ENCODE measurements at regions not wholly inside any gene's neighbourhood (a gene's known extent, or its start where the extent isn't known, plus 50 kb on each side); places are given as distances from the start of the nearest gene placed in this dataset.

DNA sequence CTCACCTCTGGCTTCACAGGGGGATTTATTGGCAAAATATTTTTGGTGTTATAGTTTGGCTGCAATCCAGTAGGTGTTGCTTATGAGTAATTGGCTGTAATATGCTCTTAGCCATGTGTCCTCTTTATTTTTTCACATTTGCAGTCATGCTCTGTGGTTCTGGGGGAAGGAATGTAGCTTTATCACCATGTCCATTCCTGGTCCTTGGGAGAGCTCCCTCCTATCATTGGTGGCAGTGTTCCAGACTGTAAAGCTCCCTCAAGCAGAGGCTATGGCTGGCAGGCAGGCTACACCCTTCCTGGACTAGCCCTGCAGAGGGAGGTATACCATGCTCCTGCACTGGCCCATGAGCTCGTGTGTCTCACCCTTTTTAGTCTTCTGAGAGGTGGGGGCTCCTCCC is 120.0 kb upstream of the FSIP2 start:
- 53 to 60% methylated on average over 1 of the region's 1 CpG for WGBS, 2 donors
- Histone ChIP-seq H3K36me3 (ENCODE audit: low read depth, missing control alignments) (no peaks in the 10 kb centered on the region), H3K4me1 (no peaks in the 10 kb centered on the region), H3K4me3 (no peak overlapping the region), H3K27me3 (no peaks in the 10 kb centered on the region), H3K27ac (no peak overlapping the region), H3K9me3 (no peaks in the 10 kb centered on the region)
- TF ChIP-seq, protein P1, sequence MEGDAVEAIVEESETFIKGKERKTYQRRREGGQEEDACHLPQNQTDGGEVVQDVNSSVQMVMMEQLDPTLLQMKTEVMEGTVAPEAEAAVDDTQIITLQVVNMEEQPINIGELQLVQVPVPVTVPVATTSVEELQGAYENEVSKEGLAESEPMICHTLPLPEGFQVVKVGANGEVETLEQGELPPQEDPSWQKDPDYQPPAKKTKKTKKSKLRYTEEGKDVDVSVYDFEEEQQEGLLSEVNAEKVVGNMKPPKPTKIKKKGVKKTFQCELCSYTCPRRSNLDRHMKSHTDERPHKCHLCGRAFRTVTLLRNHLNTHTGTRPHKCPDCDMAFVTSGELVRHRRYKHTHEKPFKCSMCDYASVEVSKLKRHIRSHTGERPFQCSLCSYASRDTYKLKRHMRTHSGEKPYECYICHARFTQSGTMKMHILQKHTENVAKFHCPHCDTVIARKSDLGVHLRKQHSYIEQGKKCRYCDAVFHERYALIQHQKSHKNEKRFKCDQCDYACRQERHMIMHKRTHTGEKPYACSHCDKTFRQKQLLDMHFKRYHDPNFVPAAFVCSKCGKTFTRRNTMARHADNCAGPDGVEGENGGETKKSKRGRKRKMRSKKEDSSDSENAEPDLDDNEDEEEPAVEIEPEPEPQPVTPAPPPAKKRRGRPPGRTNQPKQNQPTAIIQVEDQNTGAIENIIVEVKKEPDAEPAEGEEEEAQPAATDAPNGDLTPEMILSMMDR (IDR thresholded peaks at IDR 0.05) = no peak
- TF ChIP-seq POLR2A (IDR thresholded peaks at IDR 0.05) = no peak
- intact Hi-C loops (cut with DNase I; ENCODE audit: low total_unique reads) = no loop called here
- no peak for DNase-seq

DNA sequence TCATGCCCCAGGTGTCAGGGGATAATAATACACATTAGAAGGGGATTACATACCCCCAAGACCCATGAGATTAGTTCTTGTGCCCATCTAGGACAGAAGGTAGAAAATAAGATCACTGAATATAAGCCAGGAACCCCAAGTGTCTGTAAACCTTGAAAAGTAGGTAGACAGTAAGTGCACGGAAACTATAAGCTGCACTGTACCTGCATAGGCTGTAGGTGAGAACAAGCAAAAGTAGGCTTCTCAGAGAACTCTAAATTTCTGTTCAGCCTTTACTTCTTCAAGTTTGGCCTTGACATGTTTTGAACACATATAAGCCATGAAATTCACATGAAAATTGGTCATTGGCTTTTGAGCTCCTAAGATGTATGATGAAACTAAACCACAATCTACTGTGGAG is 113.0 kb upstream of the FSIP2 start:
- DNase-seq = no peak
- no peak for TF ChIP-seq POLR2A (IDR thresholded peaks at IDR 0.05)
- TF ChIP-seq, protein P1 (IDR thresholded peaks at IDR 0.05) = no peak
- H3K4me3 ChIP-seq = no peak overlapping the region
- no peak overlapping the region for H3K27ac ChIP-seq
- 80 to 91% methylated on average over 1 of the region's 1 CpG for WGBS, 2 donors
- no peaks in the 10 kb centered on the region for H3K36me3 ChIP-seq (ENCODE audit: low read depth, missing control alignments)
- no peaks in the 10 kb centered on the region for H3K9me3 ChIP-seq
- no peaks in the 10 kb centered on the region for H3K4me1 ChIP-seq
- no peaks in the 10 kb centered on the region for H3K27me3 ChIP-seq
- intact Hi-C loops (cut with DNase I; ENCODE audit: low total_unique reads) = no loop called here

DNA sequence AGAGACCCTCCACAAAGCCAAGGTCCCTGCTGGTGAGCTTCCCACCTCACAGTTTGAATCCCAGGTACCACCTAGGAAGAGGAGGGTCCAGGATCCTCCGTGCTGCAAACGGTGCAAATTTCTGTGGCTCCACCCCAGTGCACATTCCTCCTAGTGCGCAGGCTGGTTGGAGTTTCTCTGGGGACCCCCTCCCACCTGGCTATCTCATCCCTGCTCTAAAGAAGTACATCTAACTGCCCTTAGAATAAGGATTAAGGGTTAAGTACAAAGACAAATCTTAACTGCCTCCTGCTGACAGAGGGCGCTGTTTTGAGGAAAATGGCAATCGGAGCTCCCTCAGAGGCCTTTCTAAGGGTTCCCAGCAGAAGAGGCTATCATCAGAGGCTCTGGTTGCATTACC is 109.6 kb upstream of the FSIP2 start:
- Histone ChIP-seq H3K36me3 (ENCODE audit: low read depth, missing control alignments) (no peaks in the 10 kb centered on the region), H3K27ac (no peak overlapping the region), H3K4me1 (no peaks in the 10 kb centered on the region), H3K9me3 (no peaks in the 10 kb centered on the region), H3K4me3 (no peak overlapping the region), H3K27me3 (no peaks in the 10 kb centered on the region)
- peak; percentile 68 for DNase-seq
- 20 to 32% methylated on average over 5 of the region's 5 CpGs for WGBS, 2 donors
- intact Hi-C loops (cut with DNase I; ENCODE audit: low total_unique reads) = no loop called here
- TF ChIP-seq, protein P1 (IDR thresholded peaks at IDR 0.05) = peak in 2 of 3 experiments; percentile 10 to 40
- TF ChIP-seq POLR2A (IDR thresholded peaks at IDR 0.05) = no peak

DNA sequence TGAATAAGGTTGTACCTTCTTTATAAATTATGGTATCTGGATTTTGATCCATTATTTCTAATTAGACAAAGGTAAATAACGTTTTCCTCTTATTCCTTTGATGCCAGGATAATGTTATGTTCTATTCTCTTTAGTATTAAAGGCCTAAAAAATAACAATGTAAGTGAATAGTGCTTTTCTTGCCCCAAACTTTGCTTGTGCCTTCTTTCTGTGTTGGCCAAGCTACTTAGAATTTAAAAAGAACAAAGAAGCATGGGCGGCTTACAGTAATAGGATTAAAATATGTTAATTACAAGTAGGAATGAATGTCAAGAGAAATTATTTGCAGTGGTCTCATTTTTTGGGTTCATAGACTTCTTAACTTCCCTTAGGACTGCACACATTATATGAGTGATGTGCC is 105.0 kb upstream of the FSIP2 start:
- Histone ChIP-seq H3K4me1 (no peaks in the 10 kb centered on the region), H3K36me3 (ENCODE audit: low read depth, missing control alignments) (no peaks in the 10 kb centered on the region), H3K9me3 (no peaks in the 10 kb centered on the region), H3K27me3 (no peaks in the 10 kb centered on the region), H3K27ac (no peak overlapping the region), H3K4me3 (no peak overlapping the region)
- no peak for DNase-seq
- TF ChIP-seq, protein P1 (IDR thresholded peaks at IDR 0.05) = no peak
- no peak for TF ChIP-seq POLR2A (IDR thresholded peaks at IDR 0.05)
- intact Hi-C loops (cut with DNase I; ENCODE audit: low total_unique reads) = no loop called here
- WGBS, 2 donors = 82 to 85% methylated on average over 2 of the region's 2 CpGs

DNA sequence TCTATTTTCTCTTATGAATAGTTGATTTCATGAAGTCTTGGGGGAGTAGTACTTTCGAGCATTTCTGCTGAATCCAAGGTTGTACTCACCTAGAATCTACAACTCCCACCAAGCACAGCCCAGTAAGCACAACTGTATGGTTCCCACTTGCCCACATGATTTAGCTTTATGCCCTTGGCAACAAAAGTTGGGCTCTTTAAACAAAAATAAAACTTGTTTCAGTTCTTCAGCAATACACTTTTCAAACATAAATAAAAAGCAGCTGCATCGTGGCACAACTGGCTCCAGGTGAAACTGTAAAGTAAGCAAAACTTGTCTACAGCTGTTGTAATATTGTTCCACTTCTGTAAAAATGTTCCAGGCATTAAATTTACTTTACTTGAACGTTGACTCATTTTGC is 99.8 kb upstream of the FSIP2 start:
- no peaks in the 10 kb centered on the region for H3K36me3 ChIP-seq (ENCODE audit: low read depth, missing control alignments)
- whole genome bisulfite sequencing, 2 donors = 30 to 37% methylated on average over 3 of the region's 3 CpGs
- TF ChIP-seq POLR2A (IDR thresholded peaks at IDR 0.05) = no peak
- TF ChIP-seq, protein P1 (IDR thresholded peaks at IDR 0.05) = no peak
- DNase-seq = no peak
- no peak overlapping the region for H3K4me3 ChIP-seq
- H3K9me3 ChIP-seq = no peaks in the 10 kb centered on the region
- no peaks in the 10 kb centered on the region for H3K27me3 ChIP-seq
- no peak overlapping the region for H3K27ac ChIP-seq
- intact Hi-C loops (cut with DNase I; ENCODE audit: low total_unique reads) = no loop called here
- H3K4me1 ChIP-seq = no peaks in the 10 kb centered on the region

Data from testis (tissue), 2 donors.